Hepatocyte (in vitro differentiated cells): ENCODE measurements at regions not wholly inside any gene's neighbourhood (a gene's known extent, or its start where the extent isn't known, plus 50 kb on each side); places are given as distances from the start of the nearest gene placed in this dataset.

Source experiments
- DNase-seq: peaks from one replicate; pipeline ENCODE4 v3.0.0-alpha.2; 2016; ENCODE audit warnings: low spot score
- H2AFZ ChIP-seq: fragments of 200-600 bp; sonication (generic); 2 replicates; pipeline ENCODE4 v1.6.0; 2016; ENCODE audit warnings: antibody characterized with exemption, mild to moderate bottlenecking
- H3K27ac ChIP-seq: fragments of 200-600 bp; sonication (generic); 2 replicates; pipeline ENCODE4 v1.5.1; 2016; ENCODE audit warnings: mild to moderate bottlenecking
- H3K27me3 ChIP-seq: fragments of 200-600 bp; sonication (generic); 2 replicates; pipeline ENCODE4 v1.6.1; 2016
- H3K36me3 ChIP-seq: fragments of 200-600 bp; sonication (generic); replicated peaks from 2 replicates; pipeline ENCODE4 v1.5.1; 2016; ENCODE audit warnings: low read depth; ENCODE audit not compliant: insufficient read depth
- H3K4me1 ChIP-seq: fragments of 200-600 bp; sonication (generic); 2 replicates; pipeline ENCODE4 v1.5.1; 2016; ENCODE audit warnings: mild to moderate bottlenecking, moderate library complexity; ENCODE audit not compliant: insufficient read depth
- H3K4me2 ChIP-seq: fragments of 200-600 bp; sonication (generic); 2 replicates; pipeline ENCODE4 v1.6.0; 2016
- H3K4me3 ChIP-seq: fragments of 200-600 bp; sonication (generic); 2 replicates; pipeline ENCODE4 v1.5.1; 2016; ENCODE audit warnings: mild to moderate bottlenecking
- H3K79me2 ChIP-seq: fragments of 200-600 bp; sonication (generic); 2 replicates; pipeline ENCODE4 v1.6.0; 2017; ENCODE audit warnings: mild to moderate bottlenecking
- H3K9me2 ChIP-seq: fragments of 200-600 bp; sonication (generic); replicated peaks from 2 replicates; pipeline ENCODE4 v1.6.0; 2017; ENCODE audit warnings: mild to moderate bottlenecking; ENCODE audit not compliant: insufficient read depth
- H3K9me3 ChIP-seq: fragments of 200-600 bp; sonication (generic); 2 replicates; pipeline ENCODE4 v1.5.1; 2016; ENCODE audit warnings: low read depth, mild to moderate bottlenecking
- H4K20me1 ChIP-seq: fragments of 200-600 bp; sonication (generic); 2 replicates; pipeline ENCODE4 v1.6.0; 2016; ENCODE audit warnings: mild to moderate bottlenecking; ENCODE audit not compliant: insufficient read depth, poor library complexity, severe bottlenecking
- EZH2 ChIP-seq: fragments of 200-600 bp; sonication (generic); IDR thresholded peaks from 2 replicates; pipeline ENCODE4 v1.6.1; 2016; ENCODE audit warnings: antibody characterized with exemption, mild to moderate bottlenecking, borderline replicate concordance
- EZH2phosphoT487 ChIP-seq: fragments of 200-600 bp; sonication (generic); IDR thresholded peaks from one replicate; pipeline ENCODE4 v1.6.1; 2018; ENCODE audit warnings: antibody characterized with exemption, mild to moderate bottlenecking, low read depth, moderate library complexity; ENCODE audit not compliant: unreplicated experiment, severe bottlenecking
- WGBS: methylation state at CpG from one replicate; pipeline ENCODE4 v1.1.6; 2016; ENCODE audit warnings: low lambda C conversion rate; ENCODE audit errors: missing lambda C conversion rate; 5-methylcytosine and 5-hydroxymethylcytosine counted together
- TF ChIP-seq, protein P1 (sequence below): fragments of 200-600 bp; sonication (generic); IDR thresholded peaks from 2 replicates; pipeline ENCODE4 v1.5.1; 2016; ENCODE audit warnings: antibody characterized with exemption, mild to moderate bottlenecking; ENCODE audit not compliant: poor library complexity

GRCh38 chr17:77512062-77512946 is 371.5 kb downstream of the SEC14L1 start:
- H4K20me1 ChIP-seq, result no peaks in the 10 kb centered on the region
- no peaks in the 10 kb centered on the region for H3K9me2 ChIP-seq
- H3K4me2 ChIP-seq, result no peak overlapping the region
- H3K36me3 ChIP-seq, result no peaks in the 10 kb centered on the region
- H2AFZ ChIP-seq, result no peak overlapping the region
- 74% methylated on average over 6 of the region's 6 CpGs for WGBS
- H3K4me3 ChIP-seq, result no peak overlapping the region
- no peaks in the 10 kb centered on the region for H3K27me3 ChIP-seq
- TF ChIP-seq EZH2phosphoT487 (no peak), EZH2 (no peak)
- TF ChIP-seq, protein P1, sequence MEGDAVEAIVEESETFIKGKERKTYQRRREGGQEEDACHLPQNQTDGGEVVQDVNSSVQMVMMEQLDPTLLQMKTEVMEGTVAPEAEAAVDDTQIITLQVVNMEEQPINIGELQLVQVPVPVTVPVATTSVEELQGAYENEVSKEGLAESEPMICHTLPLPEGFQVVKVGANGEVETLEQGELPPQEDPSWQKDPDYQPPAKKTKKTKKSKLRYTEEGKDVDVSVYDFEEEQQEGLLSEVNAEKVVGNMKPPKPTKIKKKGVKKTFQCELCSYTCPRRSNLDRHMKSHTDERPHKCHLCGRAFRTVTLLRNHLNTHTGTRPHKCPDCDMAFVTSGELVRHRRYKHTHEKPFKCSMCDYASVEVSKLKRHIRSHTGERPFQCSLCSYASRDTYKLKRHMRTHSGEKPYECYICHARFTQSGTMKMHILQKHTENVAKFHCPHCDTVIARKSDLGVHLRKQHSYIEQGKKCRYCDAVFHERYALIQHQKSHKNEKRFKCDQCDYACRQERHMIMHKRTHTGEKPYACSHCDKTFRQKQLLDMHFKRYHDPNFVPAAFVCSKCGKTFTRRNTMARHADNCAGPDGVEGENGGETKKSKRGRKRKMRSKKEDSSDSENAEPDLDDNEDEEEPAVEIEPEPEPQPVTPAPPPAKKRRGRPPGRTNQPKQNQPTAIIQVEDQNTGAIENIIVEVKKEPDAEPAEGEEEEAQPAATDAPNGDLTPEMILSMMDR, result no peak
- no peaks in the 10 kb centered on the region for H3K9me3 ChIP-seq
- DNase-seq, result no peak
- no peak overlapping the region for H3K27ac ChIP-seq
- H3K4me1 ChIP-seq, result no peaks in the 10 kb centered on the region
- no peaks in the 10 kb centered on the region for H3K79me2 ChIP-seq

DNA sequence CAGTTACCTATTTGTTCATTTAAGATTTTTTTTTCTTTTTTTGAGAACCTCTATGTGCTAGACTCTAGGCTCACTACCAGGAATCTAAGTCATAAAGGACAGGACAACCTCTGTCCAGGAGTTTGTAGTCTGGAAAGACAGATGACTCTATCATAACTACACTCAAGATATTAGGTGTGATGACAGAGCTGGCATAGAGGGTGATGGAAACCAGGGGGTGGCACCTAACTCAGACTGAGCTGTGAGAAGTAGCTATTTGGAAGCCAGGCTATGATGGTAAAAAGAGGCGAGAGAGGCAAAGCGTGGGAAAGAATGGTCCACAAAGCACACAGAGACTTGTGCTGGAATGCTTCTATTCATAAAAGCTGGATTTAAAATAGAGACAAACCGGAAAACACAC is 372.3 kb downstream of the SEC14L1 start:
- H3K4me3 ChIP-seq, result no peak overlapping the region
- no peaks in the 10 kb centered on the region for H3K79me2 ChIP-seq
- no peak for DNase-seq
- 98% methylated on average over 3 of the region's 3 CpGs for WGBS
- no peak overlapping the region for H3K4me2 ChIP-seq
- no peaks in the 10 kb centered on the region for H3K9me2 ChIP-seq
- no peaks in the 10 kb centered on the region for H3K4me1 ChIP-seq
- H3K27ac ChIP-seq, result no peak overlapping the region
- H2AFZ ChIP-seq, result no peak overlapping the region
- TF ChIP-seq, protein P1, result no peak
- no peak for TF ChIP-seq EZH2phosphoT487
- TF ChIP-seq EZH2, result no peak
- H3K27me3 ChIP-seq, result no peaks in the 10 kb centered on the region
- H3K9me3 ChIP-seq, result no peaks in the 10 kb centered on the region
- no peaks in the 10 kb centered on the region for H3K36me3 ChIP-seq
- H4K20me1 ChIP-seq, result no peaks in the 10 kb centered on the region

- no peak overlapping the region for H2AFZ ChIP-seq
- H3K27me3 ChIP-seq, result no peaks in the 10 kb centered on the region
- H3K4me1 ChIP-seq, result no peaks in the 10 kb centered on the region
- H4K20me1 ChIP-seq, result no peaks in the 10 kb centered on the region
- no peaks in the 10 kb centered on the region for H3K9me3 ChIP-seq
- no peak overlapping the region for H3K4me2 ChIP-seq
- DNase-seq, result no peak
- H3K9me2 ChIP-seq, result no peaks in the 10 kb centered on the region
- no peak overlapping the region for H3K4me3 ChIP-seq
- no peak overlapping the region for H3K27ac ChIP-seq
- TF ChIP-seq EZH2 (no peak), EZH2phosphoT487 (no peak)
- TF ChIP-seq, protein P1, result no peak
- H3K36me3 ChIP-seq, result no peaks in the 10 kb centered on the region
- H3K79me2 ChIP-seq, result no peaks in the 10 kb centered on the region
Measured at GRCh38 chr17:77515227-77515626, 374.5 kb downstream of the SEC14L1 start.

GRCh38 chr17:77516902-77517301 is 376.1 kb downstream of the SEC14L1 start:
- TF ChIP-seq, protein P1, result no peak
- no peaks in the 10 kb centered on the region for H4K20me1 ChIP-seq
- no peak for DNase-seq
- no peak overlapping the region for H3K4me3 ChIP-seq
- H3K27ac ChIP-seq, result no peak overlapping the region
- no peaks in the 10 kb centered on the region for H3K9me3 ChIP-seq
- no peaks in the 10 kb centered on the region for H3K36me3 ChIP-seq
- no peaks in the 10 kb centered on the region for H3K9me2 ChIP-seq
- no peaks in the 10 kb centered on the region for H3K27me3 ChIP-seq
- H3K4me1 ChIP-seq, result no peaks in the 10 kb centered on the region
- H3K79me2 ChIP-seq, result no peaks in the 10 kb centered on the region
- H2AFZ ChIP-seq, result no peak overlapping the region
- WGBS, result 61% methylated on average over 4 of the region's 4 CpGs
- no peak overlapping the region for H3K4me2 ChIP-seq
